ENCODE measurements at regions not wholly inside any gene's neighbourhood (a gene's known extent, or its start where the extent isn't known, plus 50 kb on each side); places are given as distances from the start of the nearest gene placed in this dataset.

DNA sequence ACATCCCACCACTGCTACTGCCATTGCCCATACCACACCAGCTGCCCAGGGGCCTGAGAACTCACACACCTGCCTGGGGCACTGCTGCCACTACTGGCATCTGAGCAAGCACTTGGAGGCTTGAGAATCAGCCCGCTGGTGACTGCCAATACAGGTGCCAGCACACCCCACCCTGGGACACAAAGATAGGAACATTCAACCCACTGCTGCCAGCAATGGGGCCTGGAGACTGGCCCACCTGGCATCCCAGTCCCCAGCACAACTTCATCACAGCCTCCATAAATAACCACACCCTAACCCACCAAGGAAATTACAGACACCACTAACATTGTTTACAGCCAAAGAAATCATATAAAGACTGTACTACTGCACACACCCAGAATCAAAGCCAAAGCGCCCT, 115.9 kb downstream of the SLC16A9 start:
- Histone ChIP-seq H3K79me1 (ENCODE audit: low read depth, low read length) (no peaks in the 10 kb centered on the region), H2AK5ac (ENCODE audit: low read depth, low read length) (no peak overlapping the region), H3K9ac (replicated peaks in 1 of 4; ENCODE audit: extremely low read depth in 1 of 4, low read depth in 3 of 4, low read length in 3 of 4) (no peak overlapping the region), H3K4me2 (ENCODE audit: insufficient read depth in 1 of 2, low read depth in 2 of 2, low read length in 2 of 2) (no peak overlapping the region), H4K8ac (ENCODE audit: extremely low read depth, insufficient read depth, low read length) (no peak overlapping the region), H3K4ac (replicated peaks; ENCODE audit: insufficient read length, low read depth, low read length) (no peak overlapping the region), H2BK20ac (ENCODE audit: low read length) (no peak overlapping the region), H4K91ac (replicated peaks; ENCODE audit: insufficient read length, low read length) (no peak overlapping the region), H2BK12ac (ENCODE audit: low read depth, low read length) (no peak overlapping the region), H3K4me1 (replicated peaks in 1 of 4; ENCODE audit: control insufficient read depth in 3 of 4, insufficient read depth in 4 of 4, low read length in 3 of 4) (no peaks in the 10 kb centered on the region; a peak in 1 of 7 replicates), H3K4me3 (ENCODE audit: extremely low read depth in 1 of 4, insufficient read depth in 2 of 4, low read depth in 3 of 4, low read length in 4 of 4) (no peak overlapping the region), H3K36me3 (ENCODE audit: control insufficient read depth in 2 of 4, insufficient read depth in 4 of 4, low read length in 3 of 4) (no peaks in the 10 kb centered on the region), H2BK15ac (ENCODE audit: low read length) (no peak overlapping the region), H3K14ac (ENCODE audit: insufficient read length) (no peak overlapping the region), H3K79me2 (ENCODE audit: control insufficient read depth in 1 of 2, insufficient read depth in 2 of 2, low read length in 2 of 2) (no peaks in the 10 kb centered on the region), H2AFZ (ENCODE audit: low read length) (no peak overlapping the region), H3K56ac (replicated peaks; ENCODE audit: insufficient read length, low read depth, low read length) (no peak overlapping the region), H2BK5ac (ENCODE audit: low read depth, low read length) (no peak overlapping the region), H3K9me3 (ENCODE audit: insufficient read depth in 2 of 2, low read depth in 1 of 2, low read length in 1 of 2) (no peaks in the 10 kb centered on the region), H3K23me2 (ENCODE audit: low read depth, low read length) (0 out of 2 replicates have a peak, but pooled peaks cover 1% of the 10 kb centered on the region), H4K5ac (ENCODE audit: insufficient read length, low read depth, low read length) (no peak overlapping the region), H3K18ac (ENCODE audit: extremely low read depth, low read length) (no peak overlapping the region), H3K27me3 (replicated peaks in 1 of 4; ENCODE audit: control insufficient read depth in 3 of 4, extremely low read depth in 1 of 4, insufficient read depth in 3 of 4, low read length in 3 of 4) (no peaks in the 10 kb centered on the region), H3K23ac (ENCODE audit: insufficient read length) (no peak overlapping the region), H3K27ac (ENCODE audit: low read depth, low read length) (no peak overlapping the region), H4K20me1 (replicated peaks in 1 of 2; ENCODE audit: control insufficient read depth in 1 of 2, insufficient read depth in 2 of 2, low read length in 2 of 2) (no peaks in the 10 kb centered on the region), H2BK120ac (replicated peaks; ENCODE audit: low read depth, low read length) (no peak overlapping the region)
- no peak for DNase-seq (ENCODE audit: low read depth in 1 of 2, low spot score in 2 of 2)
- TF ChIP-seq TAF1 (IDR thresholded peaks at IDR 0.05; ENCODE audit: low read depth, low read length) = no peak
- TF ChIP-seq CBX8 (IDR thresholded peaks at IDR 0.05; ENCODE audit: borderline replicate concordance, low read depth, low read length) = no peak
- 86% methylated on average over 2 of the region's 2 CpGs; no CpG with 5 or more reads in 1 of the 2 experiments for WGBS, 2 experiments (ENCODE audit: extremely low coverage in 1 of 2, insufficient coverage in 1 of 2, insufficient read length in 1 of 2, insufficient replicate concordance in 2 of 2, low coverage in 1 of 2, low lambda C conversion rate in 2 of 2, missing lambda C conversion rate in 1 of 2)
- ChIA-PET POLR2A (ENCODE audit: partially characterized antibody) (no interaction called here), CTCF (ENCODE audit: partially characterized antibody) (no interaction called here)
- no peak for FAIRE-seq
